GM12891 (cell line): ENCODE measurements at regions not wholly inside any gene's neighbourhood (a gene's known extent, or its start where the extent isn't known, plus 50 kb on each side); places are given as distances from the start of the nearest gene placed in this dataset.
"Not testable (repeated sequence)": the region's sequence is repeated elsewhere in the genome, so short reads cannot be mapped to it uniquely, and the experiment has no call there.

Experiments used
- DNase-seq: peaks from one replicate; pipeline ENCODE4 v3.0.0; 2011; ENCODE audit warnings: low spot score; ENCODE audit not compliant: insufficient read length
- FAIRE-seq: peaks from 2 replicates; lab custom pipeline; 2011; peaks lifted over from hg19 to GRCh38; lab: Jason Lieb, UNC
- PAX5 ChIP-seq: IDR thresholded peaks from 2 replicates; pipeline ENCODE4 v1.6.1; 2011; ENCODE audit warnings: low read length, moderate library complexity, mild to moderate bottlenecking; ENCODE audit not compliant: insufficient read depth, severe bottlenecking
- POLR2A ChIP-seq: IDR thresholded peaks from 2 replicates; pipeline ENCODE4 v1.6.1; 2011; ENCODE audit warnings: low read depth, low read length, control low read depth
- POLR2AphosphoS5 ChIP-seq: IDR thresholded peaks from 2 replicates; pipeline ENCODE4 v1.6.1; 2011; ENCODE audit warnings: low read depth, low read length, control low read depth
- POU2F2 ChIP-seq: IDR thresholded peaks from 2 replicates; pipeline ENCODE4 v1.6.1; 2011; ENCODE audit warnings: low read depth, mild to moderate bottlenecking, control low read depth, low read length, moderate library complexity
- SPI1 ChIP-seq: IDR thresholded peaks from 2 replicates; pipeline ENCODE4 v1.6.1; 2011; ENCODE audit warnings: low read depth, low read length, control low read depth
- TAF1 ChIP-seq: IDR thresholded peaks from 2 replicates; pipeline ENCODE4 v1.6.1; 2011; ENCODE audit warnings: low read depth, low read length, control low read depth

DNA sequence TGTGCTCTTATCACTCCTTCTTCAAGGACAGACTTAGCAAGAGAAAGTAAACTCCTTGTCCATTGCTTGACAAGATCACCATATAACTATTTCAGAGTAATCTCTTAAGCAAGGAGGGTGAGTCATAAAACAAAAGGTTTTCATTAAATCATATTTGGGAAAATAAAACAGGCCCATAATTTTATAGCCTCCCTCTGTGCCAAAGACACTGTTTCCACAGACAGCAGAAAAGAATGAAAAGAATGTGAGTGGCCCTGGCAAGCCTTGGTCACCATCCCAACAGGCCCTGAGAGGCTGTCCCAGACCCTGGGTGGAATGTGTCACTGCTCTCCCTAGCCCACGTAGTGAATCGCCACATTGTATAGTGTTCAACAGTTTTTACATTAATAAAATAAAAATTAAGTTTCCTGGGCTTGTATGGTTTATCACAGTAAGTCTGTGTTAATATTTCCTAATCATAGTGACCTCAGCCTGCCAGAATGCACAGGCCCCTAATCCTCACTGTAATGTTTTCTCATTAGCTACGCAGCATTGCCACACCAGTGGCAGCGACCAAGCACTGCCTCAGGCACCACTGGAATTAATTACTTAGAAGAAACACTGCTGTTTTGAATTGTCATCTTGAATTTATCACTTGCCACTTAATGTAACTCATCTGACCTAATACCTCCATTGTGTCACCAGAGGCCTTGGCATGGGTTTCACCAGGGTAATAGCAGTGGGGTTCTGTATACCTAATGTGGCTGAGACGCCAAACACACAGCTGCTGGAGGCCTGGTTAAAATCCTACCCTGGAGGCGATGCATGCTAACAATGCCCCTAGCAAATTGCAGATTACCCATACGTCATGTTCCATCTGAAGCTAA is 401.9 kb downstream of the LNPK start:
- FAIRE-seq: no peak
- no peak for DNase-seq
- TF ChIP-seq PAX5: no peak
- no peak for TF ChIP-seq POLR2A
- TF ChIP-seq SPI1: no peak
- TF ChIP-seq POU2F2: no peak
- TF ChIP-seq POLR2AphosphoS5: no peak
- TF ChIP-seq TAF1: no peak

DNA sequence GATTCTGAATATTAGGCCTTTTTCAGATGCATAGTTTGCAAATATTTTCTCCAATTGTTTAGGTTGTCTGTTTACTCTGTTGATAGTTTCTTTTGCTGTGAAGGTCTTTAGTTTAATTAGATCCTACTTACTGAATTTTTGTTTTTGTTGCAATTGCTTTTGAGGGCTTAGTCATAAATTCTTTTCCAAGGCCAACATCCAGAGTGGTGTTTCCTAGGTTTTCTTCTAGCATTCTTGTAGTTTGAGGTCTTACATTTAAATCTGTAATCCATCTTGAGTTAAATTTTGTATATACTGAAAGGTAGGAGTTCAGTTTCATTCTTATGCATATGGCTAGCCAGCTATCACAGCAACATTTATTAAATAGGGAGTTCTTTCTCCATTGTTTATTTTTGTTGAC is 404.8 kb downstream of the LNPK start:
- TF ChIP-seq POU2F2 (no peak), PAX5 (no peak), POLR2AphosphoS5 (no peak), POLR2A (no peak), TAF1 (no peak), SPI1 (no peak)
- DNase-seq: no peak
- FAIRE-seq: no peak

DNA sequence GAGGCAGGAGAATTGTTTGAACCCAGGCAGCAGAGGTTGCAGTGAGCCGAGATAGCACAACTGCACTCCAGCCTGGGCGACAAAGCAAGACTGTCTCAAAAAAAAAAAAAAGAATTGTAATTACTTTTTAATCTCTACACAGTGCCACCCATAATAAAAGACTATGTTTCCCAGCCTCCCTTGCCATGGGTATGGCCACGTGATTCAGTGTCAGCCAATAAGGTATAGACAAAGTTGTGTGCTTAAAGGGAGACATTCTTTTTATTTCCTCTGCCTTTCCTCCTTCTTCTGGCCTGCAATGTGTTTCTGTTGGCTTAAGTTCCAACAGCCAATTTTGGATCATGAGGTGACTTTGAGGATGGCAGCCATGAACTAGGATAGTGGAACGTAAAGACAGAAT is 406.9 kb downstream of the LNPK start:
- DNase-seq: no peak
- no peak for FAIRE-seq
- TF ChIP-seq TAF1: no peak
- no peak for TF ChIP-seq SPI1
- TF ChIP-seq POU2F2: no peak
- no peak for TF ChIP-seq POLR2AphosphoS5
- TF ChIP-seq PAX5: no peak
- TF ChIP-seq POLR2A: no peak

DNA sequence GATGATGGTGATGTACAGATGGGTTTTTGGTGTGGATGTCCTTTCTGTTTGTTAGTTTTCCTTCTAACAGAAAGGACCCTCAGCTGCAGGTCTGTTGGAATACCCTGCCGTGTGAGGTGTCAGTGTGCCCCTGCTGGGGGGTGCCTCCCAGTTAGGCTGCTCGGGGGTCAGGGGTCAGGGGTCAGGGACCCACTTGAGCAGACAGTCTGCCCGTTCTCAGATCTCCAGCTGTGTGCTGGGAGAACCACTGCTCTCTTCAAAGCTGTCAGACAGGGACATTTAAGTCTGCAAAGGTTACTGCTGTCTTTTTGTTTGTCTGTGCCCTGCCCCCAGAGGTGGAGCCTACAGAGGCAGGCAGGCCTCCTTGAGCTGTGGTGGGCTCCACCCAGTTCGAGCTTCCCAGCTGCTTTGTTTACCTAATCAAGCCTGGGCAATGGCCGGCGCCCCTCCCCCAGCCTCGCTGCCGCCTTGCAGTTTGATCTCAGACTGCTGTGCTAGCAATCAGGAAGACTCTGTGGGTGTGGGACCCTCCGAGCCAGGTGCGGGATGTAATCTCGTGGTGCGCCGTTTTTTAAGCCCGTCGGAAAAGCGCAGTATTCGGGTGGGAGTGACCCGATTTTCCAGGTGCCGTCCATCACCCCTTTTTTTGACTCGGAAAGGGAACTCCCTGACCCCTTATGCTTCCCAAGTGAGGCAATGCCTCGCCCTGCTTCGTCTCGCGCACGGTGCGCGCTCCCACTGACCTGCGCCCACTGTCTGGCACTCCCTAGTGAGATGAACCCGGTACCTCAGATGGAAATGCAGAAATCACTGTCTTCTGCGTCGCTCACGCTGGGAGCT is 408.2 kb downstream of the LNPK start:
- DNase-seq, FAIRE-seq: not testable (repeated sequence)

GRCh38 chr2:175588213-175588612 is 406.7 kb upstream of the ATP5MC3 start:
- not testable (repeated sequence) for DNase-seq, FAIRE-seq

GRCh38 chr2:175585496-175585895 is 404.0 kb upstream of the ATP5MC3 start:
- no peak for DNase-seq
- TF ChIP-seq POLR2AphosphoS5: no peak
- TF ChIP-seq POLR2A: no peak
- TF ChIP-seq POU2F2: no peak
- no peak for TF ChIP-seq PAX5
- TF ChIP-seq SPI1: no peak
- no peak for TF ChIP-seq TAF1
- FAIRE-seq: no peak

DNA sequence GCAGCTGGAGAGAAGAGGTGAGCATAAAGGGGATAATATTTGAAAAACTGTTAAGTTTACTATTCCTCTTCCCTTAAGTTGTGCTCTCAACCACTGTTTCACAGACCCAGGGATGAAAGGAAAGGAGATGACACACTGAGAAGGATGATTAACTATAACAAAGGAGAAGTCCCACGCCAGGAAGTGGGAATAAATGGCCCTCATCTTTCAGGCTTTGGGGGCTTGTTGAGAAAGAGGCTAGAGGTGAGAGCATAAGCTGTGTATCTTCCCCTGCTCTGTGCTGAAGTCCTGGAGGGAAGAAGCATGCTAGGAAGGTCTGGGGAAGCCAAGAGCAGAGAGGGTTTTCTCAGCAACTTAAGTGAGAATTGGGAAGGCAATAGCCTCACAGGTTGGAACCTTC is 399.1 kb upstream of the ATP5MC3 start:
- no peak for TF ChIP-seq POLR2A
- no peak for TF ChIP-seq SPI1
- TF ChIP-seq TAF1: no peak
- no peak for TF ChIP-seq POLR2AphosphoS5
- TF ChIP-seq POU2F2: no peak
- no peak for TF ChIP-seq PAX5
- DNase-seq (no peak), FAIRE-seq (no peak)

GRCh38 chr2:175579646-175580045 is 398.1 kb upstream of the ATP5MC3 start:
- DNase-seq (no peak), FAIRE-seq (no peak)
- TF ChIP-seq POU2F2: no peak

- TF ChIP-seq SPI1 (no peak), POLR2AphosphoS5 (no peak), POLR2A (no peak), POU2F2 (no peak), PAX5 (no peak), TAF1 (no peak)
- no peak for DNase-seq
- no peak for FAIRE-seq
Measured at GRCh38 chr2:175577368-175577970, 396.0 kb upstream of the ATP5MC3 start.
